Motor neuron (in vitro differentiated cells): ENCODE measurements at regions not wholly inside any gene's neighbourhood (a gene's known extent, or its start where the extent isn't known, plus 50 kb on each side); places are given as distances from the start of the nearest gene placed in this dataset.

Source experiments
- ATAC-seq, 8 experiments: fragments of 200-7000 bp; cut with Tn5 transposase; replicated peaks in 6 of 8; 2 replicates each; pipeline ENCODE4 v1.8.0; 2021; ENCODE audit warnings: mild to moderate bottlenecking in 8 of 8, moderate library complexity in 8 of 8
- H3K27ac ChIP-seq, 2 donors: fragments of 250-450 bp; sonication (Bioruptor Pico); 2 replicates each; pipeline ENCODE4 v1.9.0; 2021; ENCODE audit warnings: antibody characterized with exemption in 2 of 2, mild to moderate bottlenecking in 2 of 2, moderate library complexity in 1 of 2
- H3K4me1 ChIP-seq, 2 donors: fragments of 250-450 bp; sonication (Bioruptor Pico); replicated peaks in 1 of 2; 2 replicates each; pipeline ENCODE4 v1.6.1; 2021; ENCODE audit warnings: antibody characterized with exemption in 2 of 2, mild to moderate bottlenecking in 2 of 2, moderate library complexity in 1 of 2
- H3K4me3 ChIP-seq, 5 donors: fragments of 250-450 bp; sonication (Bioruptor Pico); 2 replicates each; pipeline ENCODE4 v1.9.0; 2021; ENCODE audit warnings: antibody characterized with exemption in 5 of 5, mild to moderate bottlenecking in 5 of 5, moderate library complexity in 4 of 5
- whole genome bisulfite sequencing, 10 experiments: fragments of 450-650 bp; shearing (Covaris generic); methylation state at CpG; one replicate each; pipeline ENCODE4 v1.0.0; 2022; 5-methylcytosine and 5-hydroxymethylcytosine counted together
- in situ Hi-C, 9 experiments: fragments of 400-800 bp; cut with MboI; loops; one replicate each; pipeline ENCODE4 v1.15.0; 2021; ENCODE audit warnings: low sequenced_read_pairs in 9 of 9, low pct_unique_long_range_greater_than_20kb in 2 of 9; ENCODE audit not compliant: unreplicated experiment in 9 of 9

DNA sequence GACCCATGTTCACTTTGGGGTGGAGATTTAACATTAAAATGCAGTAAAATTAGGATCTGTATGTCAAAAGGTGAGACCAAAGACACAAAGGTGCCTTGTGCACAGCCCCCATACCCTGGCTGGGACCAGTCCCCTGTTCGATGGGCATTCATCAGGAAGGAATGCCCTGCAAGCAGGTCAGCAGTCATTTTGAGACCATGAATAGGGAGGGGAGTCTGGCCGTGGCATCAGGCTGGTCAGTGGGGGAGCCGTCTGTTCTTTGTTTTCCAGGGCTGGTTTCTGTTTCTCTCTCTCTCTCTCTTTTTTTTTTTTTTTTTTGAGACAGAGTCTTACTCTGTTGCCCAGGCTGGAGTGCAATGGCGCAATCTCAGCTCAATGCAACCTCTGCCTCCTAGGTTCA, 68.9 kb upstream of the GOLM1 start:
- in situ Hi-C loops, result no loop called here
- no peak overlapping the region for H3K27ac ChIP-seq
- H3K4me1 ChIP-seq, result no peaks in the 10 kb centered on the region
- 36 to 90% (median 80%) methylated on average over 1 to 4 of the region's 4 CpGs; no CpG with 5 or more reads in 3 of the 10 experiments for WGBS, 10 experiments
- no peak for ATAC-seq
- no peak overlapping the region for H3K4me3 ChIP-seq

DNA sequence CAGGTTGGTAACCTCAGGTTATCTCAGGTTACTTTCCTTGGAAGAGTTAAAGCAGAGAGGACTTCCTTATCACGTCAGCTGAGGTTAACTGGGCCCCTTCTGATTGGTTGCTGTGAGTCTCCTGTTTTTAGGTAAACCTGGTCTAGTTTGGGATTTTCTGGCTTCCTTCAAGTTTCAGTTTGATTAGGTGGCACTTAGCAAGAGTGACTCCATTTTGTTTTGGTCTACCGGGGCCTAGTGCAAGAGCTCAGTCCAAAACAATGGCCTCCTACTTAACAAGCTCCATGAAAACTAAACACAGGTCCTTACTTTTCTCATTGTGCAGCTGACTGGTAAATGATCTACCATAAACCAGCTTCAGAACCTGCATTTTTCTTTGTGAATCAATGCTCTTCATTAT, 67.2 kb upstream of the GOLM1 start:
- H3K27ac ChIP-seq, result no peak overlapping the region
- H3K4me3 ChIP-seq, result no peak overlapping the region
- in situ Hi-C loops, result no loop called here
- WGBS, 10 experiments, result 45 to 100% (median 100%) methylated on average over 1 to 2 of the region's 2 CpGs; no CpG with 5 or more reads in 3 of the 10 experiments
- H3K4me1 ChIP-seq, result no peaks in the 10 kb centered on the region
- ATAC-seq, result no peak

DNA sequence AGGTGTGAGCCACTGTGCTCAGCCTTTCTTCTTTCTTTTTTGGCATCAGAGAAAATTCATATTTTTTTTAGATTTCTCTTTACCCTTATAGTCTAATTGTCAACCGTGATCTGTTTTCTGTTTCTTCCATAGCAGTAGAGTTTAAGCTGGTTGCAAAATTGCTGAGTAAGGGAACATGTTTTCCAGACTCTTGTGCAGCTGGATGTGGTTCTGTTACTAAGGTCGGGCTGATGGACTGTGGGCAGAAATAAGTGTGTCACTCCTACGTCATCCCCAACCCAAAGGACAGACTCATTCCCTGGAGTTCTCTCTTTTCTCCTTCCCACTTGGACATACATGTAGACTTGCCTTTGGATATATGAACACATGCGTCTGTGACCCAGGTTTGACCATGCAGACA, 64.1 kb upstream of the GOLM1 start:
- peak in 1 of 8 experiments; percentile 36 for ATAC-seq
- Histone ChIP-seq H3K27ac (no peak overlapping the region), H3K4me3 (no peak overlapping the region), H3K4me1 (no peaks in the 10 kb centered on the region)
- WGBS, 10 experiments, result 26 to 100% (median 100%) methylated on average over 1 to 4 of the region's 4 CpGs
- in situ Hi-C loops, result no loop called here
